GM12891 (cell line): ENCODE measurements at regions not wholly inside any gene's neighbourhood (a gene's known extent, or its start where the extent isn't known, plus 50 kb on each side); places are given as distances from the start of the nearest gene placed in this dataset.

Source experiments
- POLR2A ChIP-seq: IDR thresholded peaks from 2 replicates; pipeline ENCODE4 v1.6.1; 2011; ENCODE audit warnings: low read depth, low read length, control low read depth
- POLR2AphosphoS5 ChIP-seq: IDR thresholded peaks from 2 replicates; pipeline ENCODE4 v1.6.1; 2011; ENCODE audit warnings: low read depth, low read length, control low read depth
- POU2F2 ChIP-seq: IDR thresholded peaks from 2 replicates; pipeline ENCODE4 v1.6.1; 2011; ENCODE audit warnings: low read depth, mild to moderate bottlenecking, control low read depth, low read length, moderate library complexity
- SPI1 ChIP-seq: IDR thresholded peaks from 2 replicates; pipeline ENCODE4 v1.6.1; 2011; ENCODE audit warnings: low read depth, low read length, control low read depth
- TAF1 ChIP-seq: IDR thresholded peaks from 2 replicates; pipeline ENCODE4 v1.6.1; 2011; ENCODE audit warnings: low read depth, low read length, control low read depth

DNA sequence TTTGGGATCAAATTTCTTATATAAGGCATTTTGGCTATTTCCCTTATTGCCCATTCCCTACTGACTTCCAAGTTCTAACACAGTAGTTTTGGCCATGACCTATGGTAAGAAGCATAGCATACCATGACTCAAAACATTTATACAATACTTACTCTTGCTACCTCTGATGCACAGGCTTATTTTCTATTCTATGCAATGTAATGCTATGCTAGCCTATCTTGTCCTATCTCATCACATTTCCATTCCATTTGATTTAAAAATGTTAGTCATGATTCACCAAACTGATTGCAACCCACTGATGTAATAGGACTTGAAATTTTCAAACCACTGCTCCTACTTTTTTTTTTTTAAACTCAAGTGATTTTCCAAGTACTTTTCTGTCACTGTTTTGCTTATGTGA is 658.5 kb downstream of the TYW1 start:
- TF ChIP-seq POLR2AphosphoS5 (no peak), TAF1 (no peak), POLR2A (no peak), POU2F2 (no peak), SPI1 (no peak)
